ENCODE measurements at regions not wholly inside any gene's neighbourhood (a gene's known extent, or its start where the extent isn't known, plus 50 kb on each side); places are given as distances from the start of the nearest gene placed in this dataset.

DNA sequence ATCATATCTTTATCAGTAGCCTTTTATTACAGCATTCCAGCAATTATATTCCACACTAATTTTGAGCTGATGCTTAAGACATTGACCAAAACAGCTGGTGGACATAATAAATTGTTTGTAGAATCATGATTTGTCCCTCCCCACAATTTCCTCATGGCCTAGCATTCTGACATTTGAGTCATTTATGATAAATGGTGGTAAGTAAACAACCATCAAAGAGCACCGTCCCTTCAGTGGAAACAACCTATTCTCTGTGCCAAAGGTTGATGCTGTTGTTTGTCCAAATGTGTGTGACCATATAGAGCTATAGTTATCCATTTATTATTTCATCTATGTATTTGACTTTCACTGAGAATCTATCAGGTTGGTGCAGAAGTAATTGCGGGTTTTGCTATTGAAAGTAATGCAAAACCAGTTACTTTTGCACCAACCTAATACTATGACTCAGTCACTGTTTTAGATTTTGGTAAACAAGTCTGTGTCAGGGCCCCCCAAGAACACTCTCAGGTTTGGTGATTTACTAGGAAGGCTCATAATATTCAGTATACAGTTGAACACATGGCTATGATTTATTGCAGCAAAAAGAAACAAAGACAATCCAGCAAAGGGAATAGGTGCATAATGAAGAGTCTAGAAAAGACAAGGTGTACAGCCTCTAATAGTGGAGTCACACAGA is 608.7 kb upstream of the REG3G start (continued):
- TF ChIP-seq HMGA2 (CRISPR knock-in tag; IDR thresholded peaks at IDR 0.05) (no peak), ZNF138 (CRISPR knock-in tag; conservative IDR thresholded peaks at IDR 0.05) (no peak), NR2C2 (CRISPR knock-in tag; IDR thresholded peaks at IDR 0.05) (no peak), NR3C1 (CRISPR knock-in tag; conservative IDR thresholded peaks at IDR 0.05; ENCODE audit: low read depth) (no peak)

DNA sequence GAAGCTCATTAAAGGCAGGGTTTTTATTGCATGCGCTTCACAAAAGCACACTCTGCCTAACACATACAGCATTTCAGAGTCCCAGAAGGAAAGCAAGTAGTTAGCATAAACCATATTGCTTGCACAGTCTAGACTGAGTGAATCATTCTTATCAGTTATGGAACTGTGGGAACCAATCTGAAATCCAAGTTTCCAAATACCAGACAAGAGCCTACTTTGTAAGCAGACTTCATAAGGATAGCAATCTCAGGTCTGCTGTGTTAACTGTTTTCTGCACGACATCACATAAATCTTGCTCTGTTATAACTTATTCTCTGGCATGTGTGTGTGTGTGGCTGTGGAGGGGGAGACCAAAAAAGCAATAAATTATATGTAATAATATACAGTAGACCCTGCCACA is 608.1 kb upstream of the REG3G start:
- H3K36me3 Mint-ChIP-seq = no peaks in the 10 kb centered on the region
- ChIA-PET CTCF (no interaction called here), POLR2A (no interaction called here)
- no peak overlapping the region for H3K4me3 Mint-ChIP-seq
- H3K4me1 Mint-ChIP-seq = no peaks in the 10 kb centered on the region
- DNase-seq (ENCODE audit: low spot score) (no peak), ATAC-seq (no peak)
- no peak overlapping the region for H3K27ac Mint-ChIP-seq
- TF ChIP-seq, protein P1, sequence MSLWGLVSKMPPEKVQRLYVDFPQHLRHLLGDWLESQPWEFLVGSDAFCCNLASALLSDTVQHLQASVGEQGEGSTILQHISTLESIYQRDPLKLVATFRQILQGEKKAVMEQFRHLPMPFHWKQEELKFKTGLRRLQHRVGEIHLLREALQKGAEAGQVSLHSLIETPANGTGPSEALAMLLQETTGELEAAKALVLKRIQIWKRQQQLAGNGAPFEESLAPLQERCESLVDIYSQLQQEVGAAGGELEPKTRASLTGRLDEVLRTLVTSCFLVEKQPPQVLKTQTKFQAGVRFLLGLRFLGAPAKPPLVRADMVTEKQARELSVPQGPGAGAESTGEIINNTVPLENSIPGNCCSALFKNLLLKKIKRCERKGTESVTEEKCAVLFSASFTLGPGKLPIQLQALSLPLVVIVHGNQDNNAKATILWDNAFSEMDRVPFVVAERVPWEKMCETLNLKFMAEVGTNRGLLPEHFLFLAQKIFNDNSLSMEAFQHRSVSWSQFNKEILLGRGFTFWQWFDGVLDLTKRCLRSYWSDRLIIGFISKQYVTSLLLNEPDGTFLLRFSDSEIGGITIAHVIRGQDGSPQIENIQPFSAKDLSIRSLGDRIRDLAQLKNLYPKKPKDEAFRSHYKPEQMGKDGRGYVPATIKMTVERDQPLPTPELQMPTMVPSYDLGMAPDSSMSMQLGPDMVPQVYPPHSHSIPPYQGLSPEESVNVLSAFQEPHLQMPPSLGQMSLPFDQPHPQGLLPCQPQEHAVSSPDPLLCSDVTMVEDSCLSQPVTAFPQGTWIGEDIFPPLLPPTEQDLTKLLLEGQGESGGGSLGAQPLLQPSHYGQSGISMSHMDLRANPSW (CRISPR knock-in tag; conservative IDR thresholded peaks at IDR 0.05; ENCODE audit: low read depth) = no peak
- TF ChIP-seq ELF4 (CRISPR knock-in tag; IDR thresholded peaks at IDR 0.05; ENCODE audit: low read depth) (no peak), TP53 (CRISPR knock-in tag; IDR thresholded peaks at IDR 0.05) (no peak), CBFB (CRISPR knock-in tag; IDR thresholded peaks at IDR 0.05; ENCODE audit: low read depth) (no peak), ZNF423 (CRISPR knock-in tag; IDR thresholded peaks at IDR 0.05) (no peak), ETV6 (CRISPR knock-in tag; IDR thresholded peaks at IDR 0.05) (no peak), TEAD4 (CRISPR knock-in tag; IDR thresholded peaks at IDR 0.05) (no peak)
- TF ChIP-seq, protein P2, sequence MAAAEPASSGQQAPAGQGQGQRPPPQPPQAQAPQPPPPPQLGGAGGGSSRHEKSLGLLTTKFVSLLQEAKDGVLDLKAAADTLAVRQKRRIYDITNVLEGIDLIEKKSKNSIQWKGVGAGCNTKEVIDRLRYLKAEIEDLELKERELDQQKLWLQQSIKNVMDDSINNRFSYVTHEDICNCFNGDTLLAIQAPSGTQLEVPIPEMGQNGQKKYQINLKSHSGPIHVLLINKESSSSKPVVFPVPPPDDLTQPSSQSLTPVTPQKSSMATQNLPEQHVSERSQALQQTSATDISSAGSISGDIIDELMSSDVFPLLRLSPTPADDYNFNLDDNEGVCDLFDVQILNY (CRISPR knock-in tag; IDR thresholded peaks at IDR 0.05) = no peak
- TF ChIP-seq, protein P3, sequence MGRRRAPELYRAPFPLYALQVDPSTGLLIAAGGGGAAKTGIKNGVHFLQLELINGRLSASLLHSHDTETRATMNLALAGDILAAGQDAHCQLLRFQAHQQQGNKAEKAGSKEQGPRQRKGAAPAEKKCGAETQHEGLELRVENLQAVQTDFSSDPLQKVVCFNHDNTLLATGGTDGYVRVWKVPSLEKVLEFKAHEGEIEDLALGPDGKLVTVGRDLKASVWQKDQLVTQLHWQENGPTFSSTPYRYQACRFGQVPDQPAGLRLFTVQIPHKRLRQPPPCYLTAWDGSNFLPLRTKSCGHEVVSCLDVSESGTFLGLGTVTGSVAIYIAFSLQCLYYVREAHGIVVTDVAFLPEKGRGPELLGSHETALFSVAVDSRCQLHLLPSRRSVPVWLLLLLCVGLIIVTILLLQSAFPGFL (CRISPR knock-in tag; IDR thresholded peaks at IDR 0.05; ENCODE audit: borderline replicate concordance) = no peak
- TF ChIP-seq, protein P4, sequence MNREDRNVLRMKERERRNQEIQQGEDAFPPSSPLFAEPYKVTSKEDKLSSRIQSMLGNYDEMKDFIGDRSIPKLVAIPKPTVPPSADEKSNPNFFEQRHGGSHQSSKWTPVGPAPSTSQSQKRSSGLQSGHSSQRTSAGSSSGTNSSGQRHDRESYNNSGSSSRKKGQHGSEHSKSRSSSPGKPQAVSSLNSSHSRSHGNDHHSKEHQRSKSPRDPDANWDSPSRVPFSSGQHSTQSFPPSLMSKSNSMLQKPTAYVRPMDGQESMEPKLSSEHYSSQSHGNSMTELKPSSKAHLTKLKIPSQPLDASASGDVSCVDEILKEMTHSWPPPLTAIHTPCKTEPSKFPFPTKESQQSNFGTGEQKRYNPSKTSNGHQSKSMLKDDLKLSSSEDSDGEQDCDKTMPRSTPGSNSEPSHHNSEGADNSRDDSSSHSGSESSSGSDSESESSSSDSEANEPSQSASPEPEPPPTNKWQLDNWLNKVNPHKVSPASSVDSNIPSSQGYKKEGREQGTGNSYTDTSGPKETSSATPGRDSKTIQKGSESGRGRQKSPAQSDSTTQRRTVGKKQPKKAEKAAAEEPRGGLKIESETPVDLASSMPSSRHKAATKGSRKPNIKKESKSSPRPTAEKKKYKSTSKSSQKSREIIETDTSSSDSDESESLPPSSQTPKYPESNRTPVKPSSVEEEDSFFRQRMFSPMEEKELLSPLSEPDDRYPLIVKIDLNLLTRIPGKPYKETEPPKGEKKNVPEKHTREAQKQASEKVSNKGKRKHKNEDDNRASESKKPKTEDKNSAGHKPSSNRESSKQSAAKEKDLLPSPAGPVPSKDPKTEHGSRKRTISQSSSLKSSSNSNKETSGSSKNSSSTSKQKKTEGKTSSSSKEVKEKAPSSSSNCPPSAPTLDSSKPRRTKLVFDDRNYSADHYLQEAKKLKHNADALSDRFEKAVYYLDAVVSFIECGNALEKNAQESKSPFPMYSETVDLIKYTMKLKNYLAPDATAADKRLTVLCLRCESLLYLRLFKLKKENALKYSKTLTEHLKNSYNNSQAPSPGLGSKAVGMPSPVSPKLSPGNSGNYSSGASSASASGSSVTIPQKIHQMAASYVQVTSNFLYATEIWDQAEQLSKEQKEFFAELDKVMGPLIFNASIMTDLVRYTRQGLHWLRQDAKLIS (CRISPR knock-in tag; IDR thresholded peaks at IDR 0.05; ENCODE audit: borderline replicate concordance) = no peak
- TF ChIP-seq, protein P5, sequence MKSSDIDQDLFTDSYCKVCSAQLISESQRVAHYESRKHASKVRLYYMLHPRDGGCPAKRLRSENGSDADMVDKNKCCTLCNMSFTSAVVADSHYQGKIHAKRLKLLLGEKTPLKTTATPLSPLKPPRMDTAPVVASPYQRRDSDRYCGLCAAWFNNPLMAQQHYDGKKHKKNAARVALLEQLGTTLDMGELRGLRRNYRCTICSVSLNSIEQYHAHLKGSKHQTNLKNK (CRISPR knock-in tag; IDR thresholded peaks at IDR 0.05) = no peak
- H3K9me3 Mint-ChIP-seq = peaks cover 5% of the 10 kb centered on the region
- no peaks in the 10 kb centered on the region for H3K27me3 Mint-ChIP-seq (ENCODE audit: low read depth)

DNA sequence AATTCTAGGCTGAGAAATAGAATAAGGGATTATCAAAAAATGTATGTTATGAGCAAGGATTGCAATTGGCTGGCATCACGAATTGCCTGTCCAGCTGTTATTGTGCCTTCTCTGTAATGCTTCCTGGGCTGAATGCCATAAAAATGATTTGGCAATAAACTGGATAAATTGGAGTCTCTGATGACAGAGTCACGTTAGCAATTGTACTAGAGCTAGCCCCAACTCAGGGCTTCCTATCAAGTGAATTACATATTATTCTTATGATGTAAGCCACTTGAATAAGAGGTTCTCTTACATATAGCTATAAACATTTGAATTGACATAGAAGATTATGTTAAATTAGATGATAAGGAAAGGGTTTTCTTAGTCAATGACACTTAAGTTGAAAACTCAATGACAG is 607.5 kb upstream of the REG3G start:
- Mint-ChIP-seq H3K27ac (no peak overlapping the region), H3K9me3 (peaks cover 5% of the 10 kb centered on the region), H3K36me3 (no peaks in the 10 kb centered on the region), H3K27me3 (ENCODE audit: low read depth) (no peaks in the 10 kb centered on the region), H3K4me1 (no peaks in the 10 kb centered on the region), H3K4me3 (no peak overlapping the region)
- ChIA-PET POLR2A (no interaction called here), CTCF (no interaction called here)
- DNase-seq (ENCODE audit: low spot score) = no peak
- no peak for ATAC-seq
- no peak for TF ChIP-seq ZNF263 (CRISPR knock-in tag; IDR thresholded peaks at IDR 0.05; ENCODE audit: low read depth)
- TF ChIP-seq NR2C2 (CRISPR knock-in tag; IDR thresholded peaks at IDR 0.05) = no peak
- TF ChIP-seq ZNF416 (CRISPR knock-in tag; IDR thresholded peaks at IDR 0.05) = no peak
- no peak for TF ChIP-seq TCF7 (CRISPR knock-in tag; IDR thresholded peaks at IDR 0.05; ENCODE audit: low read depth)
- TF ChIP-seq, protein P6, sequence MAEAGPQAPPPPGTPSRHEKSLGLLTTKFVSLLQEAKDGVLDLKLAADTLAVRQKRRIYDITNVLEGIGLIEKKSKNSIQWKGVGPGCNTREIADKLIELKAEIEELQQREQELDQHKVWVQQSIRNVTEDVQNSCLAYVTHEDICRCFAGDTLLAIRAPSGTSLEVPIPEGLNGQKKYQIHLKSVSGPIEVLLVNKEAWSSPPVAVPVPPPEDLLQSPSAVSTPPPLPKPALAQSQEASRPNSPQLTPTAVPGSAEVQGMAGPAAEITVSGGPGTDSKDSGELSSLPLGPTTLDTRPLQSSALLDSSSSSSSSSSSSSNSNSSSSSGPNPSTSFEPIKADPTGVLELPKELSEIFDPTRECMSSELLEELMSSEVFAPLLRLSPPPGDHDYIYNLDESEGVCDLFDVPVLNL (CRISPR knock-in tag; IDR thresholded peaks at IDR 0.05; ENCODE audit: borderline replicate concordance, low read depth) = no peak
- TF ChIP-seq ESRRA (CRISPR knock-in tag; IDR thresholded peaks at IDR 0.05; ENCODE audit: borderline replicate concordance) = no peak
- TF ChIP-seq, protein P7, sequence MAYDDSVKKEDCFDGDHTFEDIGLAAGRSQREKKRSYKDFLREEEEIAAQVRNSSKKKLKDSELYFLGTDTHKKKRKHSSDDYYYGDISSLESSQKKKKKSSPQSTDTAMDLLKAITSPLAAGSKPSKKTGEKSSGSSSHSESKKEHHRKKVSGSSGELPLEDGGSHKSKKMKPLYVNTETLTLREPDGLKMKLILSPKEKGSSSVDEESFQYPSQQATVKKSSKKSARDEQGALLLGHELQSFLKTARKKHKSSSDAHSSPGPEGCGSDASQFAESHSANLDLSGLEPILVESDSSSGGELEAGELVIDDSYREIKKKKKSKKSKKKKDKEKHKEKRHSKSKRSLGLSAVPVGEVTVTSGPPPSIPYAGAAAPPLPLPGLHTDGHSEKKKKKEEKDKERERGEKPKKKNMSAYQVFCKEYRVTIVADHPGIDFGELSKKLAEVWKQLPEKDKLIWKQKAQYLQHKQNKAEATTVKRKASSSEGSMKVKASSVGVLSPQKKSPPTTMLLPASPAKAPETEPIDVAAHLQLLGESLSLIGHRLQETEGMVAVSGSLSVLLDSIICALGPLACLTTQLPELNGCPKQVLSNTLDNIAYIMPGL (CRISPR knock-in tag; IDR thresholded peaks at IDR 0.05) = no peak
- TF ChIP-seq FOXJ3 (CRISPR knock-in tag; IDR thresholded peaks at IDR 0.05; ENCODE audit: borderline replicate concordance) = no peak
